ENCODE measurements at regions not wholly inside any gene's neighbourhood (a gene's known extent, or its start where the extent isn't known, plus 50 kb on each side); places are given as distances from the start of the nearest gene placed in this dataset.

DNA sequence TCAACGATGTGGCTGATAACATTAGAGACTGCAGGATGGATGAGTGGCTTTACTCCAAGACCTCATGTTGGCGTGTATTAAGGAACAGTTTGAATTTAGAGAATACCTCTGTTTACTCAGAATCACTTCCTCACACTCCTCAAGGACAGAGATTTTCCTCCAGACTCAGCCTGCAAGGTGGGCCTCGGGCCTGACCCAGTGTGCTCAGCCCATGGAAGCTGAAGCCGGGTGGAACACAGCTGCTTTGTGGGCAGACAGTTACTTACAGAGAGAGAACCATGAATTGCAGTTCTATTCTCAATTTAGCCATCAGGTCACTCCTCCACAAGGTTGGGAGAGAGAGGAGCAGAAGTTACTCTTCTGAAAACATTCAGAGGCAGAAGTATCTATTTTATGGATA lies 135.8 kb downstream of the SNX19 start:
- DNase-seq, result no peak

DNA sequence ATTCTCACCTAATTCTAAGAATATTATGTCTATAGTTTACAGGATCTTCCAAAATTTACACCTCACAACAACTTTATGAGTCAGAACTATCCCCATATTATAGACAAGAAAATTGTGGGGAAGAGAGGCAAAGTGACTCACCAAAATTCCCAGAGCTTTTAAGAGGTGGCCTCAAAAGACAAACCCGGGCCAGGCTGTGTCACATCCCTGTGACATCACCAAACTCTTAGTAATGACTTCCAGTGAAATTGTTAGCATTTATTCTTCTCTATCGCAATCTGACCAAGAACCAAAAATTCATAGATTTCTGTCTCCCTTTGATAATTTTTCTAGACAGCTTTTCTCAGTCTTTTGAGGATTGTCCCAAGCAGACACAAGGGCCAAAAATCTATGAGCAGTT lies 134.3 kb downstream of the SNX19 start:
- DNase-seq, result no peak

DNA sequence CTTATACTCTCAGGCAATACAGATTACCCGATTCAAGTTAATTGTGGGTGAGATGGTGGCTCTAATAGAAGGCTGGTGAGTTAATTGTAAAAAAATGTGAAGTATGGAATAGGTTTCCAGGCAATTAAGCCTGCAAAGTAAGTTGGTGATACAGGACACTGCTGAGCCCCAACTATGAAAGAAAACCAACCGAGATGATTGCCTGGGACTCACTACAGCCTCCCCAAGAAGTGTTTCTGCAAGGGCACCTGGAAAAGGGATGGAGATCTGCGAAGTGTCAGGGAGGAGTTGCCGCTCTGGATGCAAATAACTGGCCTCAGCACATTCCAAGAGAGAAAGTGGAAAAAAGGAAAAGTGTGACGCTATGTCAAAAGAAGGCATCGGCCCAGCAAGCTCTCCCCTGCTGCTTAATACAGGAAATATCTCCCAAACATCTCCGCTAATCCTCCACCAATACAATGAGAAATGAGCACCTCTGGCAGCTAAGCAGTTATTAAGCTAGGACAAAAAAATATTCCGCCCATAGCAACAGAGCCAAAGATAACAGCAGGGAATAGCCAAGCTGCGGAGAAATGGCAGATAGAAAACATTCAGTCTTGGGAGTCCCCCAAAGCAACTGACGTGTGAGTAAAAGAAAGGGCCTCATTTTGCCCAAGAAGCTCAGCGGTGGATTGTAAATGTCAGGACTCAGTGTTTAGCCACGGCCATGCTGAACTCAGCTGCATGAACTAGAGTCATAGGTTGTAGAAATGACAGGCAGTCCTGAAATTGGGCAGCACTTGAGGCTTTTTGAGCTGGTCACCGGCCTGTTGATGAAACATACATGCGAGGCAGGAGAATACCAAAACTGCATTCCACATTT lies 133.7 kb downstream of the SNX19 start:
- DNase-seq, result no peak

DNA sequence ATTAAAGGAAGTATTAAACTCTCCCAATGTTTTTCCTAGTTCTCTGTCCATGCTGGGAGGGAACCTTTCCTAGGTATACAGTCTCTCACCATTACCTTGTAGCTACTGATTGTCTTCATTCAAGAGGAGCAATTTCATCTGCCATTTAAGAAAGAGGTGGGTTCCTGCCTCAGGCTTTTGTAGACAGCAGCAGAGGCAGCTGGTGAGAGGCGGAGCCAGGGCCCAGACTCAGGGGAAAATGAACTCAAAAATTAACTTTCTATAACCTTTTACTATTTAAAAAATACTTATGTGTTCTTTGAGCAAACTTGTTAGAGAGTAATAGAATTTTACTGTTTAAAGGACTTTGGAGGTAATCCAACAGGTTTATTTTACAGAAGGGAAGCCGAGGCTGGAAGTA lies 133.0 kb downstream of the SNX19 start:
- no peak for DNase-seq

DNA sequence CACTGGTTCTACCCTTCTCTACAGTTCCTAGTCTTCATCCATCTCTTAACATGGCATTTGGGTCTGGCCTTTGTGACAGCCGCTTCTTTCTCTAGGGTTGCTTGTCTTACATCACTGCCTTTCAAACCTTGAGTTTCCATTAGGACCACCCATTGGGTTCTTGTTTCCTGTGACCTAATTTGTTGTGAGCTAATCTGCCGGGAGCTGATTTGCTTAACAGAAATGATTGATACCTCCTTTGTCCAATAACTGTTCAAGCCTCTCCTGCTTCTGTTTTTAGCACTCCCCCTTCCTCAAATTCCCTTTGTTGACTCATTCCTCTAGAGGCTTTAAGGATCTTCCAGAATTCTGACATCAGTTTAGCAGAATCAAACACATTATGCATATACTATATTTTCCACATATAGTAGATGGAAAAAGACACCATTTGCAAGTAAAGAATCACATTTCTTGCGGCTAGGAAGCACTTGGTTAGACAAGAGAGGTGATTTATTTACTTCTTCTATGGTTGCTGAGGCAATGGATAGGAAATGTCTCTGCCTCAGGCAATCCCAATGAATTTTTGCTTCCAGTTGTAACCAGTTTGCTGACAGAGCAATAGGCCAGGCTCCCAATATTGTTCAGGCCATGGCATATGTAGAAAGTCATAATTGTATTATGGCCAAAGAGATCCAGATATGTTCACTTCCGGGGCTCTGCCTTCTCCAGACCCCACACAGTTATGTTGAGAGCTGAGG lies 130.7 kb downstream of the SNX19 start:
- DNase-seq, result no peak

DNA sequence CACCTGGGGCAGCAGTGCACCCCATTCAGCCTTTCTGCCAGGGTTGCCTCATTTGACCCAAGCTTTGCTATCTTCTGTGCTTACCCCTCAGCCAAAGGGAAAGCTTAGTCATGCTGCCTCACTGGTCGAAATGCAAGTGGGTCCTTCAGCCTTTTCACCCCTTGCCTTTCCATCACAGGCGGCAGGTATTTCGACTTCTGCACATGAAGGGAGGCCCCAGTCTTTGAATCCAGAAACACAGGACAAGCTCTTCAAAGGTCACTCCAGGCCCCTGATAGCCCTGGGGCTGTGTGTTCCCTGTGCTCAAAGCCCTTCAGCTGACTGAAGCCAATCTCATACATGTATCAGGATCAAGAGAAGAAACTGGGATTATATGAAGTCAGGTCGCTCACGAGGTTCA lies 129.7 kb downstream of the SNX19 start:
- no peak for DNase-seq

DNA sequence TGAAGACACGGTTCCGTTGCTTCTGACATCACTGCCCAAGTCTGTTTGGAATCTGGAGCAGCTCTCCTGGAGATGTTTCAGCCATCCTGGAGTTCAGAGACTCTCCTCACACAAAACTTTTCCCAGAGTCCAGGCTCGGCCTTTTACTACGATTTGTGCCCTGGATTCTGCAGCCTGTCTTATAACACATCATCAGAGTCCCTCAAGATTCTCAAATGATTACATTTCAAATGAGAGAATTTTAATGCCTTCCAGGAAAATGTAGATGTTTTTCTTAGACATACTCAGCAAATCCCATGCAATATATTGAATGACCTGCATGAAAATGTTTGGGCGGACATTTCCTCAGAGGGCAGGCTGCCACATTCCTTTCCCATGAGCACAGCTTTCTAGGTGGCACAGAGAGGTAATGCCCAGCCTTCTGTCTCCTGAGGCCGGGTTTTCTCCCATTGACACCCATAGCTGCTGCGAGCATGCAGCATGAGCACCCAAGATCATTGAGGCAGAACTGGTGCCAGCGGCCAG lies 129.1 kb downstream of the SNX19 start:
- no peak for DNase-seq

DNA sequence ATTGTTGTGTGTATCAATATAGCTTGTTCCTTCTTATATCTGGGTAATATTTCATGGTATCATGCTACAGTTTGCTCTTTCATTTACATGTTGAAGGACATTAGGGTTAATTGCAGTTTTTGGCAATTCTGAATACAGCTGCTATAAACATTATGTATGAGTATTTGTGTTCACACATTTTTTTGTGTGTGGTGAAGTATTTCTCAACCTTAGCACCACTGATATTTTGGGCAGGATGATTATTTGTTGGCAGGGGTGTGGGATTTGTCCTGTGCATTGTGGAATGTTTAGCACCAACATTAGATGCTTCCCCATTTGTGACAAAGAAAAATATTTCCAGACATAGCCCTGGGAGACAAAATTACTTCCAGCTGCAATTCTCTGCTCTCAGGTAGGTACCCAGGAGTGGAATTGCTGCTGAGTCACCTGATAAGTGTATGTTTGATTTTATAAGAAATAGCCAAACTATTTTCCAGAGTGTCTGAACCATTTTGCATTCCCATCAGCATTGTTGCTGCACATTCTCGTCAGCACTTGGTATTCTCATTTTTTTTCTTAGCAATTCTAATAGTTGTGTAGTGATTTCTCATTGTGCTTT lies 128.2 kb downstream of the SNX19 start:
- no peak for DNase-seq

DNA sequence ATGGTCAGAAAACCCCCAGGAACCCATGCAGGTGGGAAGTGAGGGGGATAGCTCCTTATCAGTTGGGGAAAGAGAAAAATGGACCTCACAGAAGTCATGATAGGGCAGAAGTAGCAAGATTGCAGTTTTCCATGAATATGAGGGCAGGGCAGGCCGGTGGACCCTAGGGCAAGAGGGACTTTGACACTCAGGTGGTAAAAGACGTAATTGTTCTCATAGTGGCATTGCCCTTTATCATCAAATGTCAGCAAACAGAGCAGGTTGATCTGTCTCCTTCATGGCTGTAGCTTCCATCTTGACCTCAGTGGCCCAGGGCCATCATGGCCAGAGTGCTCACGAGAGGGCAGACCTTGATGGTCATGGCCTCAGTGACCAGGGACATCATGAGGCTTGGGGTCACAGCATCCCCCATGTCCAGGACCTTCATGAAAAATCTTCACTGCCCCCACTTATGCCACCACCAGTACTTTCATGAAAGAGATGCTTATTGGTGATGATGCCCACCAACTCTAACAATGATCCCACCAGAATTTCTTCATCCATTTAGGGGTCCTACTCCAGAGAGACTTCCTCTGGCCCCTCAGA lies 127.1 kb downstream of the SNX19 start:
- no peak for DNase-seq

DNA sequence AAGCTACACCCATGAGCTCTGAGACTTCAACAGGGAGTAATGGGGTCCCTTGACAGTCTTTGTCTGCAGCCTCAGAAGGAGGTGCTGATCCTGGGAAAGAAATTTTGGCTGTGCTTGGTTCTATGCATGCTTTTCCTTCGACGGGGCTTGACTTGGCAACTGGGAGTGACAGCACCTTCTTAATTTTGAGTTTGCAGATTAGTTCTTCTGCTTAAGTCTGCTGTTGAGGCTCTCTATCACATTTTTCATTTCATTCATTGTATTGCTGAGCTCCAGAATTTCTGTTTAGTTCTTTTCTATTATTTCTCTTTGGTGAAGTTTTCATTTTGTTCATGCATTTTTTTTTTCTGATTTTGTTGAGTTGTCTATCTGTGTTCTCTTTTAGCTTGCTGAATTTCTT lies 125.6 kb downstream of the SNX19 start:
- no peak for DNase-seq

DNA sequence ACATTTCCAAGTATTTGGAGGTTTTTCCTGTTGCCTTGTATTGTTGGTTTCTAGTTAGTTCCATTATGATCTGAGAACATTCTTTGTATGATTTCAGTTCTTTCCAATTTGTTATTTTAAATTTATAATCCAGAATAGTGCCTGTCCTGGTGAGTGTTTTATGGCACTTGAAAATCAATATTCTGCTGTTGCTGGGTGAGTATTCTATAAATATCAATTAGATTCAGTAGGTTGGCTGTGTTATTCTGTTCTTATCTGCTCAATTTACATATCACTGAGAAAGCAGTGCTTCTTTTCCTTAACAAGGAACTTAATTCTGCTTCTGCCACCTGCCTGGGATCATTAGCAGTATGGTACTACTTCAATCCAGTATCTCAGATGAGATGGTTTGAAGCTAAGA lies 123.5 kb downstream of the SNX19 start:
- DNase-seq, result no peak

DNA sequence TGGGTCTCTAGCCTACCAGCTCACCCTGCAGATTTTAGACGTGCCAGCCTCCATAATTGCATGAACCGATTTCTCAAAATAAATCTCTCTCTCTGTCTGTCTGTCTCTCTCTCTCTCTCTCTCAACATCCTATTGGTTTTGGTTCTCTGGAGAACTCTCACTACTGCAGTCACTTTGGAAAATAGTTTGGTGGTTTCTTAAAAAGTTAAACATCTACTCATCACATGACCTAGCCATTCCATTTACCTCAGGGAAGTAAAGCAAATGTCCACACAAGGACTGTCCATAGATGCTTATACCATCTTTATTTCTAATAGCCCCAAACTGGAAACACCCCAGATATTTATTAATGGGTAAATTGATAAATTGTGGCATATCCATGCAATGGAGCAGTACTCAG lies 119.5 kb downstream of the SNX19 start:
- no peak for DNase-seq

DNA sequence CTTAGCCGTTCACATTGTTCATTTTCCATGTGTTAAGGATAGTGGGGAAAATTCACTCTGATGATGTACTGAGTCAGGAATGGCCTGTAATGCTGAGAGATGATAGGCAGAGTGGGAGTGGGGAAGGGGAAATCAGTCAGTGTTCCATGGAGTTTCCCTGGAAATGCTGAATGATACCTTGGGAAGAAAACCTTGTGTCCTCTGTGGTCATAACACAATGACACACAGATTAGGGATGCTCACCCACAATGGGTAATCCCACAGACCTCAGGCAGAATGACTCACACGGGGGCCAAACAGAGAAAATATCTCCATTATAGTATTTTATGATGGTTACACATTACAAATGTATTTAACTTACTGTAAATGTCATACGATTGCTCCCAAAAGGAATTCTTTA lies 118.0 kb downstream of the SNX19 start:
- DNase-seq, result no peak

DNA sequence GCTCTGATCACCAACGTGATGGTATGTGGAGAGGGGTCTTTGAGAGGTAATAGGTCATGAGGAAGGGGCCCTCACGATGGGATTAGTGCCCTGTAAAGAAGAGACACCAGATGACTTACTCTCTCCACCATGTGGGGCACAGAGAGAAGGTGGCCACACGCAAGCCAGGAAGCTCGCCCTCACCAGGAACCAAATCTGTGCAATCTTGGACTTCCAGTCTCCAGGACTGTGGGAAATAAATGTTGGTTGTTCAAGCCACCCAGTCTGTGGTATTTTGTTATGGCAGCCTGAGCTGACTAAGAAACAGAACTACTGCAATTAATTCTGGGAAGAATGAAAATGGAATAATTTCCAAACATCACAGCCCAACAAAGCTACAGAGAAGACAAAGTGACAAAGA lies 117.5 kb downstream of the SNX19 start:
- DNase-seq, result no peak

DNA sequence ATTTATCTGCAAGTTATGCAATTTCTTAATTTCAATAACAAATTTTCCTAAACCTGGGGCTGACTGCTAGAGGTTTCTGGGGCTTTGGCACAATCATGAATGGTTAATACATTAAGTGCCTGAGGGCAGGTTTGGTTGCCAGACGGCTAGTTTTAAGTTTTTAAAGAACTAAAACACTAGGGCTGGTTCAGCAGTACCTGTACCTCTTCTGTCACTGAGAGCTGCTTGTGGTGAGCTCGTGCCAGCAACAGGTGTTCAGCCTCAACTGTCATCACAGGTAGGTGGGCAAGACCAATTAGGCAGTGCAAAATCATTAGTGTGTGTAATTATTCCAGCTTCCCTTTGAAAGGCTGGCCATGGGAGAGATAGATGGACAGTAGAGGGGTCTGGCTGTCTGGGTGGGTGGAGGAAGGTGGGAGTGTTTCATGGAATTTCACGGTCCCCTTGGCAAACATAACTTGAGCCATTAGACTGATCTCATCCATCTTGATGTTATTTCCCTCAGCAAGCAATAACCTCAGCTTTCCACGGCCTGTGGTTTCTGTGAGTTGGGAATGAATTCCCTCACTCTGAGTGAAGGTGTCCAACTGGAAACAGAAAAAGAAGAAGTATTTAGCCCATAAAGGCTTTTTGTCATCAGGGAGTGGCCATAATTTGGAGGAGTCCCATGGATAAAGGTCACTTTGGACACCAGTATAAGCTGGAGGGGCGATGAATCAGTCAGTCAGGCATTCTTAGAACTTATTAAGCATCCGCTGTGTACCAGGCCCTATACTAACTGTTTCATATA lies 114.8 kb downstream of the SNX19 start:
- DNase-seq, result no peak

DNA sequence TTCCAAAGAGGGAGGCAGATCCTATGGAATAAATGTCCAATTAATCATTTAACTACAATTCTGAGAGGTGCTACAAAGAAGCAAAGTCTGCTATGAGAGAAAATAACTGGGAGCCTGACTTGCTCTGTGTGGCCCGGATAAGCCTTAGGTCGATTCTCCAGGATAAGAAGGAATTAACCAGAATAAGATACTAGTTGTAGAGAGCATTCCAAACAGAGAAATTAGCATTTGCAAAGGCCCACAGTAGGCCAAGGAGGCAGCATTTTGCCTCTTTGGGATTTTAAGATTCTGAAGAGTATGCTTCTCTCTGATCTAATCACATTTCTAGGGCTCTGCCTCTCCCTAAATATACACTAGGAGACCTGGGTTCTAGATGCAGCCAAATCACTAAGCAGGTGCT lies 113.7 kb downstream of the SNX19 start:
- no peak for DNase-seq

DNA sequence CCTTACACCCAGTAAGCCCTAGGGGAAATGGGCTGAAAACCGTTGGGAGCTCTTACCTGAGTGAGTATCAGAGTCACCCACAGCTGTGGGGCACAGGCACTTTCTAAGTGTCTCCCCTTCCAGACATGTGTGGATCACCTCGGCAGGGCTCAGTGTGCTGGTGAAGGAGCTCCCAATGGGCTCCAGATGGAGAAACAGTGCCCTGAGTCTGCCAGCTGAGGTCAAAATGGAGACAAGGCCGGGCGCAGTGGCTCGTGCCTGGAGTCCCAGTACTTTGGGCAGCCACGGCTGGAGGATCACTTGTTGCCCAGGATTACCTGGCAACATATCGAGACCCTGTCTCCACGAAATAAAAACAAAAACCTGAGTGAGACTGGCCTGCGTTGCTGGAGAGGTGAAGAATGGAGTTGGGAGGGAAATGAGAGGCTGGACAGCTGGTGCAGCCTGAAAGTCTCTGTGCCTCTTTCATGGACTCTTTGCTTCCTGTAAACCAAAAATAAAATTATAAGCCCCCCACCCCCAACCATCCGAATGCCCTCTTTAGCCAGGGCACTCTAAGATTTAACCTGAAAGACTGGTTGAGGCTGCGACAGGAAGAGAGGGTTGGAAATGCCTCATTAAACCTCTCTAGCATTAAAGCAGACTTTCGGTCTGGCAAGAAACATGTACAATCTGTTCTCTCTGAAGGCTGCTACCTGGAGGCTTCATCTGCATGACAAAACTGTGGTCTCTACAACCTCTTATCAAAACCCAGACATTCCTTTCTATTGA lies 111.8 kb downstream of the SNX19 start:
- no peak for DNase-seq

DNA sequence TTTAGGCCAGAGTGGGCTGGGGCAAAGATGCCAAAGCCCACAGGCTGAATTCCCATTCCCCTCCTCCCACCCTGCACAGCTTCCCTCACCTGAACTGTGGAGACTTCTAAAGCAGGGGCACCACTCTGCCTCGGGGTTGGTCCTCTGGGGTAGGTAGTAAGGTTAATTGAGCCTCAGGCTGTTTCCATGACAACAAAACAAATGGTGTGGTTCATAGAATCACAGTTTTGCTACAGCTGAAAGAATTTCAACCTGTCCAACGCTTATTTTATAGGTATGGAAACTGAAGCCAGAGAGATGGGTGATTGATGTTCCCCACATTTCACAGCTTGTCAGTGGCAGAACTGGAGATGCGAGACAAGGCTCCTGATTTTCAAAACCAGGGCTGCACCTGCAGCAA lies 109.5 kb downstream of the SNX19 start:
- no peak for DNase-seq

DNA sequence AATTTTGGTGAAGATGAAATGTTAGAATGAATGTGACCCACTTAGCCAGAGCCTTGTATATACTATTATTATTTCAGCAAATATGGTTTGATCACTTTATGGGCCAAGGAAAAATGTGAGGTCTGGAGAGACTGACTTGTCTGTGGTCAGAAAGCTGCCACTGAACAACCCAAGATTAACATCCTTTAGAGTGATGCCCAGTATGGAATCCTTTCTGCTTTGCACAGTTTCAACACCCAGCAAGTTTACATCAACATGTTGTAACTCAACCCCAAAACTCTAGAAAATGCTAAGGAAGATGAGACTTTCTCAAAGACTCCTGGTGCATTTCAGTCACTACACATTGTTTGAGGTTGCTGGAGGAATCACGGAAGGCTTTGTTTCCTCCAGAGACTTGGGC lies 107.7 kb downstream of the SNX19 start:
- no peak for DNase-seq

DNA sequence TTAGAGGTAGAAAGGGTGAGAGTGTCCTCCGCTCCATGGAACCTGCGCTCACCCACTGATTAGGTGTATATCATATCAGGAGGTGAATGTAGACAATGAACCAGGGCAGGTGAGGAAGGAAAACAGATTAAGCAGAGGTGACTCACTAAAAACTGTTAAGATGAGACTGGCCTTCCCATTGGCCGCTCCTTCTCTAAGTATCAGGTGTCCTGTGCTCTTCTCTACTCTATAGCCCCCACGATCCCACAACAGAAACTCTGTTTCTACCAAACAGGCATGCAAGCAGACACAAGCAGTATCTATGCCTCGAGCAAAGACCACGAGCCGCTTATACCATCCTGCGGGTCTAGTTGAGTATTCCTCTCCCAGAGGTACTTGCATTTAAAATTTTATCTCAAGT lies 103.1 kb downstream of the SNX19 start:
- no peak for DNase-seq

DNA sequence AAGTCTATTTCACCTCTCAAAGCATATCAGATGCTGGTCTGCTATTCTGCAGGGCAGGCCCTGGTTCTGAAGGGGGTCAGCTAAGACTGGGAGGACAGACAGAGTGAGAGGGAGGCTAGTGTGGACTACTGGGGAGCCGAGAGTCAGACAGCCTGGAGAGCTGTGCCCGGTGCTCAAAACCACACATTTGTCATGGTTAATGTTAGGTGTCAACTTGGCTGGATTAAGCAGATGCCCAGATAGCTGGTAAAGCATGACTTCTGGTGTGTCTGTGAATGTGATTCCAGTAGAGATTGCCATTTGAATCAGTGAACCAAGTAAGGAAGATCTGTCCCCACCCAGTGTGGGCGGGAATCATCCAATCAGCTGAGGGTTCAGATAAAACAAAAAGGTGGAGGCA lies 102.6 kb downstream of the SNX19 start:
- DNase-seq, result no peak
